Loucy (cell line): ENCODE measurements at regions not wholly inside any gene's neighbourhood (a gene's known extent, or its start where the extent isn't known, plus 50 kb on each side); places are given as distances from the start of the nearest gene placed in this dataset.

ENCODE experiments used
- EZH2phosphoT487 ChIP-seq: fragments of 200-600 bp; IDR thresholded peaks from 2 replicates; pipeline ENCODE4 v1.6.1; 2018; ENCODE audit warnings: antibody characterized with exemption, mild to moderate bottlenecking, moderate library complexity, borderline replicate concordance
- TF ChIP-seq, protein P1 (sequence below): fragments of 200-600 bp; sonication (generic); conservative IDR thresholded peaks from 2 replicates; pipeline ENCODE4 v1.5.1; 2014; ENCODE audit warnings: mild to moderate bottlenecking, antibody characterized with exemption, low read length

DNA sequence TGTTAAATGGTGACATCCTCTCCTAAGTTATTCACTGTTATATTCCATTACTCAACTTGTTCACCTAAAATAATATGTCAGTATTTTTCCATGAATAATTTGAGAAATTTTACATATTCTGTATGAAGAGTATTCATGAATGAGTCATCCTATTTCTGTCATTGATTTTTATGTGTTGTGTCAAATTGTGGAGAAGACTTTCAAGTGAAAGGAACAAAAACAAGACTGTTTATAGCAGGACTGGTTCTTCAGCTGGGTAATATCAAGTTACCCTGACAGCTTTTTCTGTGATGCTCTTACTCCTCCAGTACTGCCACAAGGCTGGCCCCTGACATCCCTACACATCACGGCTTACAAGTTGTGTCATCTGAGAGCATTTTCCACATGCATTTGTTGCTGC is 847.7 kb downstream of the NCAM2 start:
- TF ChIP-seq, protein P1, sequence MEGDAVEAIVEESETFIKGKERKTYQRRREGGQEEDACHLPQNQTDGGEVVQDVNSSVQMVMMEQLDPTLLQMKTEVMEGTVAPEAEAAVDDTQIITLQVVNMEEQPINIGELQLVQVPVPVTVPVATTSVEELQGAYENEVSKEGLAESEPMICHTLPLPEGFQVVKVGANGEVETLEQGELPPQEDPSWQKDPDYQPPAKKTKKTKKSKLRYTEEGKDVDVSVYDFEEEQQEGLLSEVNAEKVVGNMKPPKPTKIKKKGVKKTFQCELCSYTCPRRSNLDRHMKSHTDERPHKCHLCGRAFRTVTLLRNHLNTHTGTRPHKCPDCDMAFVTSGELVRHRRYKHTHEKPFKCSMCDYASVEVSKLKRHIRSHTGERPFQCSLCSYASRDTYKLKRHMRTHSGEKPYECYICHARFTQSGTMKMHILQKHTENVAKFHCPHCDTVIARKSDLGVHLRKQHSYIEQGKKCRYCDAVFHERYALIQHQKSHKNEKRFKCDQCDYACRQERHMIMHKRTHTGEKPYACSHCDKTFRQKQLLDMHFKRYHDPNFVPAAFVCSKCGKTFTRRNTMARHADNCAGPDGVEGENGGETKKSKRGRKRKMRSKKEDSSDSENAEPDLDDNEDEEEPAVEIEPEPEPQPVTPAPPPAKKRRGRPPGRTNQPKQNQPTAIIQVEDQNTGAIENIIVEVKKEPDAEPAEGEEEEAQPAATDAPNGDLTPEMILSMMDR, result no peak
- no peak for TF ChIP-seq EZH2phosphoT487
